ENCODE measurements at regions not wholly inside any gene's neighbourhood (a gene's known extent, or its start where the extent isn't known, plus 50 kb on each side); places are given as distances from the start of the nearest gene placed in this dataset.

GRCh38 chr3:20484126-20484525 is 298.1 kb upstream of the SGO1 start:
- TF ChIP-seq CTCF (IDR thresholded peaks at IDR 0.05) (no peak), POLR2A (IDR thresholded peaks at IDR 0.05) (no peak)

Measured in thyroid gland (tissue), 4 donors.